ENCODE measurements at regions not wholly inside any gene's neighbourhood (a gene's known extent, or its start where the extent isn't known, plus 50 kb on each side); places are given as distances from the start of the nearest gene placed in this dataset.

- peak; percentile 87 for DNase-seq
Observed at GRCh38 chr7:22559829-22560489, 60.0 kb upstream of the STEAP1B start.

GRCh38 chr7:22557167-22557566 is 57.2 kb upstream of the STEAP1B start:
- no peak for DNase-seq

- DNase-seq, result no peak
Observed at GRCh38 chr7:22555476-22555875, 55.5 kb upstream of the STEAP1B start.

- no peak for DNase-seq
Observed at GRCh38 chr7:22554184-22554583, 54.2 kb upstream of the STEAP1B start.

GRCh38 chr7:22551768-22552513 is 52.0 kb upstream of the STEAP1B start:
- no peak for DNase-seq

GRCh38 chr7:22550514-22551030 is 50.6 kb upstream of the STEAP1B start:
- no peak for DNase-seq

- DNase-seq, result no peak
Observed at GRCh38 chr7:22549667-22550513, 49.9 kb upstream of the STEAP1B start.
